ENCODE measurements at regions not wholly inside any gene's neighbourhood (a gene's known extent, or its start where the extent isn't known, plus 50 kb on each side); places are given as distances from the start of the nearest gene placed in this dataset.

- TF ChIP-seq CTCF (IDR thresholded peaks at IDR 0.05 in 4 of 5, conservative IDR thresholded peaks at IDR 0.05 in 1 of 5) = no peak
- no peak for TF ChIP-seq POLR2A (IDR thresholded peaks at IDR 0.05)
Measured at GRCh38 chr5:152306386-152306785, 98.7 kb downstream of the NMUR2 start.
